GM18508 (cell line): ENCODE measurements at regions not wholly inside any gene's neighbourhood (a gene's known extent, or its start where the extent isn't known, plus 50 kb on each side); places are given as distances from the start of the nearest gene placed in this dataset.
"Not testable (repeated sequence)": the region's sequence is repeated elsewhere in the genome, so short reads cannot be mapped to it uniquely, and the experiment has no call there.

ENCODE experiments used
- ATAC-seq: cut with Tn5 transposase; IDR thresholded peaks from one replicate; pipeline ENCODE4 v1.9.1; 2021; ENCODE audit warnings: moderate number of reproducible peaks; ENCODE audit not compliant: insufficient read depth, unreplicated experiment

DNA sequence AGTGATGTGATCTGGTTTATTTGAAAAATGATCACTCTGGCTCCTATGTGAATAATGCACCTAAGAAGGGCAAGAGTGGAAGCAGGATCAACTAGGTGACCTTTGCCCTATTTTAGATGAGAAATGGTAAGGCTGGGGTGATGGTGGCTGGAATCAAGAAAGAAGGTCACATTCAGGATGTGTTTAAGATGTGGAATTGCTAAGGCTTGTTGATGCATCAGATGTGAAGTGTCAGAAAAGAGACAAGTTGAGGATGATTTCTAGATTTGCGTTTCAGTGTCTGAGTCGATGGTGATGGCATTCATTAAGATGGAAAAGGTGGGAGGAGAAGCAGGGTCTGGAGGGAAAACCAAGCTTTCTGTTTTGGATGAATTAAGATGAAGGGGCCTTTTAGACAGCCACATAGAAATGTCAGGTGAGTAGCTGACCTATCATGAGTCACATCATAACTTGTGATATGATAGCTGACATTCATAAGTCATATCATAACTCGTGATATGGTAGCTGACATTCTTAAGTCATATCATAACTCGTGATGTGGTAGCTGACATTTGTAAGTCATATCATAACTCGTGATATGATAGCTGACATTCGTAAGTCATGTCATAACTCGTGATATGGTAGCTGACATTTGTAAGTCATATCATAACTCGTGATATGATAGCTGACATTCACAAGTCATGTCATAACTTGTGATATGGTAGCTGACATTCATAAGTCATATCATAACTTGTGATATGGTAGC lies 101.2 kb upstream of the SEC11C start:
- no peak for ATAC-seq

DNA sequence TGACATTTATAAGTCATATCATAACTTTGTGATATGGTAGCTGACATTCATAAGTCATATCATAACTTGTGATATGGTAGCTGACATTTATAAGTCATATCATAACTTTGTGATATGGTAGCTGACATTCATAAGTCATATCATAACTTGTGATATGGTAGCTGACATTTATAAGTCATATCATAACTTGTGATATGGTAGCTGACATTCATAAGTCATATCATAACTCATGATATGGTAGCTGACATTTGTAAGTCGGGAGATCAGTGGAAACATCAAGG lies 100.7 kb upstream of the SEC11C start:
- not testable (repeated sequence) for ATAC-seq

DNA sequence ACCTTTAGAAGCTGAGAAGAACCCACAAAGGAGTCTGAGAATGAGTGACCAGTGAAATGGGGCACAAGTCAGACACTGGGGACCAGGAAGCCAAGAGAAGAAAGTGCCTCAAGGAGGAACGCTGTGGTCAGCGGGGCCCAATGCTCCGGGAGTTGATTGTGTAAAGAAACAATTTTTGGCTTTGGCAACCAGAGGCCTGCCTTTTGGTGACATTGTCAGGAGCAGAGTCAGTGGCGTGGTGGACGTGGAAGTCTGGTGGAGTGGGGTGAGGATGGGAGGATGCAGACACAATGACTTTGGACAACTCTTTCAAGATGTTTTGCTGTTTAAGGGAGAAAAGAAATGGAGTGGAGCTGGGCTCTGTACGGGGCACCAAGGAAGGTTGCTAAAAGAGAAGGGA lies 100.2 kb upstream of the SEC11C start:
- ATAC-seq = no peak

DNA sequence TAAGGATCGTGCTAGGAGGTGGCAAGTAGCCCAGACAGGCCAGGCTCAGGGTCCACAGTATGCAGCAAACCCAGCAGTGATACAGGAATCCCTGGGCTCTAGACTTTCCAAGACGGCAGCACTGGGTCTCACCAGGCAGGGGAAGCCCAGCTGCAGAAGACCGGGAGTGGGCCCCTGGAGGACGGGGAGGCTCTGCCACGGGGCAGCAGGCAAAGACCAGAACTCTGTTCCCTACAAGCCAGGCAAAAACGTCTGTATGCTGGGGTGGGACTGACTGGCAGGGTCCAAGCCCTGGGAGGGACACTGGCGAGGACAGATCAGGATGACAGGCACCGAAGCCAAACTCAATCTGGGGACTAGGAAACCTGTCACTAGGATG lies 98.9 kb upstream of the SEC11C start:
- ATAC-seq = no peak

DNA sequence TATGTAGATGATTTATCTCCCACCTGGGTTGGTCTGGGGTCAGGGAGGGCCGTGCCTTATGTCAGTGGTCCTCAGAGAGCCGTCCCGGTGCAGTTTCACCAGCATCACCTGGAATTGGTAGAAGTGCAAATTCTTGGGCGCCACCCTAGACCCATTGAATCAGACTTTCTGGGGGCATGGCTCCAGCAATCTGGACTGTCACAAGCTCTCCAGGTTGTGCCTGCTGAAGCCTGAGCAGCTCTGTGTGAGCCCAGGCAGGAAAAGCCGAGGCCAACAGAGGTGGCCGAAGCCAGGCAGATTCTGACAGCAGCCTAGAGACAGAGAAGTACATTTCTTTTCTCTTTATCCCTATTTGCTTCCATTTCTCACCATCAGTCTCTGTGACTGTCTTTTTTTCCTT lies 98.4 kb upstream of the SEC11C start:
- no peak for ATAC-seq

DNA sequence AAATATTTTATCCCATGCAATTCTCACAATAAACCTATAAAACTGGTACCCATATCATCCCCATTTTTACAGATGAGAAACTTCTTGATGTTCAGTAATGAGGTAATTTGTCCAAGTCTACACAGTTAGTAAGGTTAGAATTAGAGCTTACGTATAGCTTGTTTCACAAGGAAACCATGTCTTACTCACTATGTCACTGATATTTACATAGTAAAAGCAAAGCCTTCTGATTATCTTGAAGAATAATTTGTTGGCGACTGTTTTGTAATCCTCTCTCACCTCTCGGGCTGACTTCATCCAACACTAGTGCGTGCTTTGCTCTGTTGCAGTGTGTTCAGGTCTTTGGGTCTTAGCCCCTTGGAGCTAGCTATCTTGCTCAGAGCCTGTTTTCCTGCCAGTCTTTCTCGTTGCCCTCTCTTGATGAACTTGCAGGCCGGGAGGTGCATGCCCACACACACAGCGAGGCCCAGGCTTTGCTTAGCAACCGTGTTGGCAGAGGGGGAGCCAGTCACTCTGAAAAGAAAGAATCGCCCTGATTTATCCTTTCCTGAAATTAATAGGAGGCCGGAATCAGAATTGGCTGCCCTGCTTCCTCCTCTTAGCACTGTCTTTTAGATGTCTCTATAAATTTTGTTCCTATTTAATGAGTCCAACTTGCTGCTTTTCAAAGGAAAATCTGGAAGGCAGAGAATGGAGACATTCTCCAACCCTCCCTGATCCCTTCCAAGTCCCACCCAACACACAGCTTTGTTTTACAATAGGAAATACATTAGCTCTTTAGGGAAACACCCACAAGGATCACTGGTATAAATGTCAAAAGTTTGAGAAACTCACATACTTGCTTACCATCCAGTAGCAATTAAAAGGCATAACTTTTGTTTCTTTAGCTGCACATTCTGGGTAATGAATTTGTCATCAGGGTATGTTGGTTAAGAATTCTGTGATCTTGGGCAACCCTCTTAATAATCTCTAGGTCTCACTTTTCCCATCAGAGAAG lies 97.6 kb upstream of the SEC11C start:
- no peak for ATAC-seq

DNA sequence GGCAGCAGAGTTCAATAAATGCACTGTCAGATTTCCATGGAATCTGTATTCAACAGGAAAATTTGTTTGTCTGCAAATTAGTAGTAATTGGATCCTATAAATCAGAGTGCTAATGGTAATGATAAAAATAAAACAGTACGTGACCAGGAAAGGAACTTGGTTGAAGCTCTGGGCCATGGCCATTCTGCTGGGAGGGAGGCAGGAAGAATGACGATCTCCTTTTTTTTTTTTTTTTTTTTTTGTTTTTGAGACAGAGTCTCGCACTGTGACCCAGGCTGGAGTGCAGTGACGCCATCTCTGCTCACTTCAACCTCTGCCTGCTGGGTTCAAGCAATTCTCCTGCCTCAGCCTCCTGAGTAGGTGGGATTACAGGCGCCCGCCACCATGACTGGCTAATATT lies 94.8 kb upstream of the SEC11C start:
- ATAC-seq = no peak

DNA sequence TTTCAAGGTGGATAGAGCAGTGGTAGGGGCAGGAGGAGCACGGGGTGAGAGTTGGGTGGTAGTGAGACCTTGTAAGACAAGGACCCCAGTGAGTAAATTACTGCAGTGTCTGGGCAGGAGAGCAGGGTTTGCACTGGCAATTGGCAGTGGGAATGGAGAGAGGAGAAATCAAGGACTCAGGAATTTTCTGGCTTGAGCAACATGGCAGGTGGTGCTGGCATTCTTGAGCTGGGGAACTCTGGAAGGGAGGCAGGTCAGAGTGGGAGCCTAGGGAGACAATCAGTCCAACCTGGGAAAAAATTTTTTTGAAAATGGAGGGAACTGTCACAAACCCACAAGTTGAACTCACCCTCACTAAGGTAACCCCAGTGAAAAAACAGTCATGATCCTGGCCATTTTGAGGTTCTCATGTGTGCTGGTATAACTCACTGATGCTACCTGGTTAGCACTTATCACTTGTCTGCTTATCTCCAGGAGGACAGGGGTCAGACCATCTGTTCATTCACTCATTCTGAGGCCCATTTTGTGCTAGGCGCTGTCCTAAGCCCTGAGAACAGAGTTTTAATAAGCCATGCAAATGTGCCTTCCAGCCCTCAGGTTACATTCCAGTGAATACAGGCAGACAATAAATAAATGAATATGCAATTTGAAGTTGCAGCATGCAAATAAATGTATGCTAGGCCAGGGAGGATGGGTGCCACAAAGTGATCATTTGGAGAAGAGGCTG lies 92.2 kb upstream of the SEC11C start:
- no peak for ATAC-seq

DNA sequence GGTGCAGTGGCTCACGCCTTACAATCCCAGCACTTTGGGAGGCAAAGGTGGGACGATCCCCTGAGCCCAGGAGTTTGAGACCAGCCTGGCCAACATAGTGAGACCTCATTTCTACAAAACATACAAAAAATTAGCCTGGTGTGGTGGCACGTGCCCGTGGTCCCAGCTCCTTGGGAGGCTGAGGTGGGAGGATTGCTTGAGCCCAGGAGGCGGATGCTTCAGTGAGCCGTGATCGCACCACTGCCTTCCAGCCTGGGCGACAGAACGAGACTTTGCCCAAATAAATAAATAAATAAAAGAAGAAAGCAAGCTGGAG lies 91.7 kb upstream of the SEC11C start:
- no peak for ATAC-seq

DNA sequence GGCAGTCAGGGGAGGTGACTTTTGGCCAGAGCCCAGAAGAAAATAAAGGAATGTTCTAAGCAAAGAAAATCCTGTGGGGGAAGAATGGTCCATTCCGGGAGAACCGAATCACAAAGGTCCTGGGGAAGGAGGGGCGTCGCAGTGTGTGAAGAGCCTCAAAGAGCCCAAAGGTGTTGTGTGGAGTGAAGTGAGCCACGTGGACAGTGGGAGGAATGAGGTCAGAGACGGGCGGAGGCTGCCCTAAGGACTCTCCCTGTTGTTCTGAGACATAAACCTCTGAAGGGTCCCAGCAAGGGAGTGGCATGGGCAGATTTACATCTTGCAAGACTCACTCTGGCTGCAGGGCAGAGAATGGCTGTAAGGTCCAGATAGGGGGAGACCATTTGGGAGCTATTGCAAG lies 91.3 kb upstream of the SEC11C start:
- ATAC-seq = no peak

DNA sequence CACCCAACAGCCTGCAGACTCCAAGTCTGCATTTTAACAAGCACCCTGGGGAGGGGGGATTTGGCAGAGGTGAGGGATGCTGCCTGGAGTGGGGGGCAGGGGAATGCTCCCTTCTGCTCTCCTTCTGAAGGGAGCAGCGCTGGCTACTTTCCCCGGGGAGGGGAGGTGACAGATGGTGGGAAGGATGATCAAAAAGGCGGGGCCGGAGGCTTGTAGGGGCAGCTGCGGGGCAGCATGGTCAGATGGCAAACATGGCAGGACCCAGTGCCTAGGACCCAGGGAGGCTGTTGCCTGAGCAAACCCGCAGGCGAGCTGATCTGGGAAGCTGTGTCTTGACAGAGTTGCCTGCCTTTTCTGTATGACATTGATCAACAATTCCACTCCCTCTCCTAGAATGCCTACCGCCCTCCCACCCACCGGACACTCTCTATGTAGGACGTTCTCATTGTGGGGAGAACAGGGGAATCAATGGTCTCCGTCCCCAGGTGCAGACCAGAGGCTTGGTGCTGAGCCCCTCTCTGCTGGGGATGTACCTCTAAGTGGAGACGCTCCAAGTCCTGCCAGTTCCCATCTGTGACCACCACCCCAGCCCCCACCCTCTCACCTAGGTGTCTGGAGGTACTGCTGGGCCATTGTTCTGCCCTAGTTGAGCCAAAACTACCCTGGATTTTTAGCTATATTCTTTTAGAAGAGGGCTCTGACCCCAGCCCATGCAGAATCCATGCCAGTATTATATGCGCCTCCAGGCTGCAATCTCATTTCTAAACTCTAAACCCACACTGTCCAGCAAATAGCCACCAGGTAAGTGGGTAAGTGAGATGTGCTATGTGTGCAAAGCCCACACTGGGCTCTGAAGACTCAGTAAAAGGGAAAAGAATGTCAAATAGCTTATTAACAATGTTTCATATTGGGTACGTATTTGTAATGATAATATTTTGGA lies 89.7 kb upstream of the SEC11C start:
- no peak for ATAC-seq

DNA sequence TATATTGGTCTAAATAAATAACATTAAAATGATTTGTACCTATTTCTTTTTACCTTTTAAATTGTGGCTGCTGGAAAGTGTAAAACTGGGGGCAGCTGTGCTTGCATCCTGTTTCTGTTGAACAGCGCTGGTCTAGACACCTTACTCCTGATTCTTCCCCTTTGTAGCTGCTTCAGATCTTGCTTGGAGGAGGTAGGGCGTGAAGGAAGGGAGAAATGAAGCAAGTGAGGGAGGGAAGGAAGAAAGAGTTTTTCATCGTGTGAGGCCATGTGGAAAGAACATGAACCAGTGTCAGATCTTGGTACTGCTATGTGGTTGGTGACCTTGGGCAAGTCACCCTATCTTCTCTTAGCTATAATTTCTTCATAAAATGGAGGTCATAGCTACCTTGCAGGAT lies 89.0 kb upstream of the SEC11C start:
- no peak for ATAC-seq

DNA sequence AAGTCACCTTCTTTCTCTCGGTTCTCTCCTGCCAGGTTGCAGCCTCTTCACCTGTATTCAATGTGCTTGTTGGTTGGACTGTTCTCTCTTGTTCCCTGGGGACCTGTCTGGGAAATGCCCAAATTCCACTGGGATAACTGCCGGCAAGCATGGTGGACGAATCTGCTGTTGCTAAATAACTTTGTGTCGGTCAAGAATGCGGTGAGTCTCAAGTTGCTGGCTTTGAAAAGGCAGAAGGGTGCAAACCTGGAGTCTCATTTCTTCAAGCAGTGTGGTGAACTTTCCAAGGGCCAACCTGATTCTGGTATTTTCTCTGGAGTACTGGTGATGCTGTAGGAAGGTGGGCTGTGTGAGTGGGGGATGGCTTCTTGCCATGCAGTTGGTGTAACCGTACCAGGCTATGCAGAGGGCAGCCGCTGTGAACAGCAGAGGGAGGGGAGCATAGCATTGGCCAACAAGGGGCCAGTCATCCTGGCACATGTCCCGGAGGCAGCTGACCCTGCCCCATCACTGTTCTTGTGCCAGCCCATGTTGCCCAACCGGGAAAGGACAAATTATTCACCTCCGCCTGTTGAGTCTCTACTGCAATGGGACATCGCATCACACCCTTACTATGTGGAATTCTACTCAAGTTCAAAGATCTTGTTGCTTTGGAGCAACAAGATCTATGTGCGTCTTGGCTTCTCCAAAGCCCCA lies 88.1 kb upstream of the SEC11C start:
- no peak for ATAC-seq

DNA sequence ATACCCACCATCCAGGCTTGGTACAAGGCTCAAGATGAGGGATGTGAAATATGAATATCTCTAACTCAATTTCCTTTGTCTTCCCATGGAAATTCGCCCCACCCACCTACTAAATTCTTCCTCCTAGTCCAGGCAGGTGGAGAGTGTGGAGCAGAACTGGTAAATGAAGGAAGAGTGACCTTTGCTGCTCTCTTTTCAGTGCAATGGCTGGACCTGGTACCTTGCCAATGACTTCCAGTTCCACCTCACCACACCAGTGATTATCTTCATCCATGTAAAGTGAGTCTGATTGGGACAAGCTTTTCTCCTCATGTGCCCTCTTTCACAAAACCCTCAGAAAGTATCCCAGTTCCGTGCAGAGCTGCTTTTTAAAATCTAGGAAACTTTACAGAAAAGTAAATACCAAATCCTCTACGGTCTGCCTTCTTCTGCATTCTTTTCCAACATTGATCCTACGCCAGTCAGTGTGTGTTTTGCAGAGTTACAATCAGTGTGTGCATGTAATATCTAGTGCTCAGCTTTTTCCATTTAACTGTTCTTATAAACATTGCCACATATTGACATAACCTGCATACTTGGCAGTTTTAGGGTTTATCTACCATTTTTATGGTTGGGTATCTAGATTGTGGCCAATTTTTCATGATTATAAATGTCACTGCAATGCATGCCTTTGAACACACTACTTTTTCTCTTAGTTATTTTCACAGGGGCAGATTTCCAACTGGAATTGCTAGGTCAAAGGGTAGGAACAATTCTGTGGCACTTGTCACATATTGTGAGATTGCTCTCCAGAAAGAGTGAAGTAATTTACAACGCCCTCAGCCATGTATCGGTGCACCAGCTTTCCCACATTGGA lies 86.5 kb upstream of the SEC11C start:
- ATAC-seq = no peak

DNA sequence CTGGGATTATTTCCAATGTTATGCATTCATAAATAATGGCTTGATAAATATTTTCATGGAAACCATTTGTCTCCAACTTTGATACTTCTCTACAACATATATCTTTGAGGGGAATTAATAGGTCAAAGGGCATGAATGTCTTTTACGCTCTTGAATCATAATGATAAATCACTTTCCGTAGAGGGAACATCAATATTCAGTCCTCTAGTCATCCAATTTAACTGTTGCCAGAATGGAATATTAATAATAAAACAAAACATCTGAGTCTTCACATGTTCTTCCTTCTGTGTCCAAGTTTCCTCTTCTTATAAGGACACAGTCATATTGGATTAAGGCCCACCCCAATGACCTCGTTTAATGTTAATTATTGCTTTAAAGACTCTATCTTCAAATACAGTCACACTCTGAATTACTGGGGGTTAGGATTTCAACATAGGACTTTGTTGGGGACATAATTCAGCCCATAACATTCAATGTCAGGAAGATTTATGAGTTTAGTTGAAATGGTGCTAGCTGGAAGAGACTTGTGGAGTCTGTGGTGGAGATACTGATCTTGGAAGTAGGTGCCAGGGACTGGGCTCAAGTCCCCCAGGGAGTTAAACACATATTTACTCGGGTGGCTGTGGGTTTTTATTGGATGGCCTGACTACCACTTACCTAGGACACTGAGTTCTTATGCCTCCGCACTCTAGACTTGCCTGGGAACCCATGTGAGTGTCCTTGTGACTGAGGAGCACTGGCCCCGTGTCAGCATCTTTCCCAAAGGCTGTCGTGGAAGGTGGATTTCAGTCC lies 85.0 kb upstream of the SEC11C start:
- no peak for ATAC-seq

DNA sequence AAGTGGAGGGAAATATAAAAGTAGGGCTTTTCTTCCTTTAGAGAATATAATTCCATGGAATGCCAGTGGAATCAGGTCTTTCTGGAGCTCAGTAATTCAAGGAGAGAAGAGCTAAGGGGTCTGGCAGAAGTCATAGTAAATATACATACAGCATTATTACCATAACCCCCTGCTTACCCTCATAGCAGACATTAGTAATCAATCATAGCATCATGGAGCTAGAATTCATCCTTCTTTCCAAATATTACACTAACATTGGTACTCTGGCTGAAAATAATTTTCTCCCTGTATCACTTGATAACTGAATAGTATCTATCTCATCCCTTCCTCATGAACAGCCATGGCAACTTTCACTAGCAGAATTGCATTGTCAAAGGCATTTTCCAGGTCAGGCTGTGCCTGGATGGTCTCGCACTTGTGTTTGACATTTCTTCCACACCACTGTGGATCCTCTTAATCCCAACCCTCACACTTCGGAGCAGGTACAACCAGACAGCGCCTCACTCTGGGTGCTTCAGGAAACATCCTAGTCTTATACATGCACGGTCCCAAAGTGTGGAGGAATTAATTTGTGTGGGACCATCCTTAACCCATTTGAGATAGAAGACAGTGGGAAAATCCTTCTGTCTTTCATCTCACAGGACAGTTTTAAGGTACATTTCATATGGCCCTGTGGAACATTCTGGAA lies 84.2 kb upstream of the SEC11C start:
- no peak for ATAC-seq

DNA sequence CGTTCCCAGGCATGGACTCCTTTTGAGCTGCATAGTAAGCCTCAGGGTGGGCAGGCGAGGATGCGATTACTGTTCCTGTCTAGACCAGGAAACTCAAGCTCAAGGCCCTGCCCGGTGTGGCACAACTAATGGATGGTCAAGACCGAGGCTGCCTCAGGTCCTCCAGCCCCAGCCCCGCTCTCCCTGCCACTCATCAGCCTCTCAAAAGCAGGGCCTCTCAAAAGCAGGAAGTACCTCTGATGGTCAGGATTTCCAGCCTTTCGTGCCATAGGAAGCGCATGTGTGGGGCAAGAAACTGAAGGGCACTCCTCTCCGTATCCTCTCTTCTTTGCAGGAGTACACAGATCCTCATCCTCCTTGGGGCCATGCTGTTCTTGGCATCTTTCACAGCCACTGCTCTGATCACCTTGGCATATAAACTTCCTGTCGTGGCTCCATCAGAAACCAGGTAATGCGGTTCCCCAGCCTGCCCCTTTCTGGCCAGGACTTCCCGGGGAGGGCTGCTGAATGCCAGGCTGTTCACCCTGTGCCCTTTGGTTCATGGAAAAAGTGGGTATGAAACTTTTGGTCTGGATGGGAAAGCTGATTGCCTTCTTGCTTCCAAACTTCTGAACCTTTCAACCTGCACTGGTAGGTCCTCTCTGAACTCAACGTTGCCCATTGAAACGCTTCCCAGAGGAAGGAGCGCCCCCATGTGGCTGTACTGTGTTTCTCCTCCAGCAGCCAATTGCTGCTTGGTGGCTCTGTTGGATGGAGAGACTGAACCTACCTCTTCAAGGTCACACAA lies 82.8 kb upstream of the SEC11C start:
- ATAC-seq = no peak
